Fibroblast of pulmonary artery (primary cell): ENCODE measurements at regions not wholly inside any gene's neighbourhood (a gene's known extent, or its start where the extent isn't known, plus 50 kb on each side); places are given as distances from the start of the nearest gene placed in this dataset.

Experiments used
- DNase-seq: peaks from one replicate; pipeline ENCODE4 v3.0.0-alpha.2; 2010; ENCODE audit warnings: low read depth
- H3K4me3 ChIP-seq: replicated peaks from 2 replicates; pipeline ENCODE4 v1.5.1; 2011; ENCODE audit warnings: low read depth, mild to moderate bottlenecking, control low read depth, low read length, moderate library complexity
- TF ChIP-seq, protein P1 (sequence below): IDR thresholded peaks from 2 replicates; pipeline ENCODE4 v1.5.1; 2011; ENCODE audit warnings: mild to moderate bottlenecking, control low read depth, low read length, inconsistent platforms; ENCODE audit errors: missing control alignments

DNA sequence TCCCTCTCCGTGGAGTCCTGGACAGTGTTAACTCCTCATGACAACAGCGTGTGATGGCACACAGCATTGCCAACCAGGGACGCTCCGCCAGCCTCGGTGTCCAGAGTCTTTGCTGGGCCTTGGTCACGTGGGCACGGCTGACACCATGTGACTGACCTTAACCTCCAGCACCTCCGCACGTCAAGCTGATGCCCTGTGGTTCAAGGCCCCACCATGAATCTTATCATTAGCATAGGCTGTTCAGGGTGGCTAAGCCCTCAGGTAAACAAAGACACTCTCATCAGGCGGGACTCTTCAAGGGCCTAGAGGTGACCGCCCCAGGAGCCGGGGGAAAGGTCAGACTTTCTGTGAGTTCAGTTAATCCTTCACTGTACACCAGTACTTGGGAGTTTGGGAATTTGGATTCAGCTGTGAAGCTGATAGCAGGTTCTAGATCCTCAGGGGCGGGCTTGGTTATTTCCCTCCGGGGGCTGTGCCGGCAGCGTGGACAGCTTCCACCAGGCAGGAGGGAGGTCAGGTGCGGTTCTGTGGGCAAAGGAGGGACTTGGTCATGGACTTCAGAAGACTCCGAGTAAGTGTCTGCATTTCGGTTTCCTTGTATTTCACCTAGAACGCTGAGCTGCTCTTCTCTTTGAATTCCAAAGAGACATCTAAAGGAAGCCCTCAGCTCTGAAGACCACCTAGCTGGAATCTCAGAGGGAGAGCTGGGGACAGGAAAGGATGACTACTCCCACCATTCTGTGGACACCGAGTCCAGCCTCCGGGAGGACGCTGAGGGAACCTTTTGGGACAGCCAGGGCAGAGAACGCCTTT, 195.5 kb upstream of the CIBAR2 start:
- no peak for DNase-seq
- H3K4me3 ChIP-seq = no peak overlapping the region
- TF ChIP-seq, protein P1, sequence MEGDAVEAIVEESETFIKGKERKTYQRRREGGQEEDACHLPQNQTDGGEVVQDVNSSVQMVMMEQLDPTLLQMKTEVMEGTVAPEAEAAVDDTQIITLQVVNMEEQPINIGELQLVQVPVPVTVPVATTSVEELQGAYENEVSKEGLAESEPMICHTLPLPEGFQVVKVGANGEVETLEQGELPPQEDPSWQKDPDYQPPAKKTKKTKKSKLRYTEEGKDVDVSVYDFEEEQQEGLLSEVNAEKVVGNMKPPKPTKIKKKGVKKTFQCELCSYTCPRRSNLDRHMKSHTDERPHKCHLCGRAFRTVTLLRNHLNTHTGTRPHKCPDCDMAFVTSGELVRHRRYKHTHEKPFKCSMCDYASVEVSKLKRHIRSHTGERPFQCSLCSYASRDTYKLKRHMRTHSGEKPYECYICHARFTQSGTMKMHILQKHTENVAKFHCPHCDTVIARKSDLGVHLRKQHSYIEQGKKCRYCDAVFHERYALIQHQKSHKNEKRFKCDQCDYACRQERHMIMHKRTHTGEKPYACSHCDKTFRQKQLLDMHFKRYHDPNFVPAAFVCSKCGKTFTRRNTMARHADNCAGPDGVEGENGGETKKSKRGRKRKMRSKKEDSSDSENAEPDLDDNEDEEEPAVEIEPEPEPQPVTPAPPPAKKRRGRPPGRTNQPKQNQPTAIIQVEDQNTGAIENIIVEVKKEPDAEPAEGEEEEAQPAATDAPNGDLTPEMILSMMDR = no peak

DNA sequence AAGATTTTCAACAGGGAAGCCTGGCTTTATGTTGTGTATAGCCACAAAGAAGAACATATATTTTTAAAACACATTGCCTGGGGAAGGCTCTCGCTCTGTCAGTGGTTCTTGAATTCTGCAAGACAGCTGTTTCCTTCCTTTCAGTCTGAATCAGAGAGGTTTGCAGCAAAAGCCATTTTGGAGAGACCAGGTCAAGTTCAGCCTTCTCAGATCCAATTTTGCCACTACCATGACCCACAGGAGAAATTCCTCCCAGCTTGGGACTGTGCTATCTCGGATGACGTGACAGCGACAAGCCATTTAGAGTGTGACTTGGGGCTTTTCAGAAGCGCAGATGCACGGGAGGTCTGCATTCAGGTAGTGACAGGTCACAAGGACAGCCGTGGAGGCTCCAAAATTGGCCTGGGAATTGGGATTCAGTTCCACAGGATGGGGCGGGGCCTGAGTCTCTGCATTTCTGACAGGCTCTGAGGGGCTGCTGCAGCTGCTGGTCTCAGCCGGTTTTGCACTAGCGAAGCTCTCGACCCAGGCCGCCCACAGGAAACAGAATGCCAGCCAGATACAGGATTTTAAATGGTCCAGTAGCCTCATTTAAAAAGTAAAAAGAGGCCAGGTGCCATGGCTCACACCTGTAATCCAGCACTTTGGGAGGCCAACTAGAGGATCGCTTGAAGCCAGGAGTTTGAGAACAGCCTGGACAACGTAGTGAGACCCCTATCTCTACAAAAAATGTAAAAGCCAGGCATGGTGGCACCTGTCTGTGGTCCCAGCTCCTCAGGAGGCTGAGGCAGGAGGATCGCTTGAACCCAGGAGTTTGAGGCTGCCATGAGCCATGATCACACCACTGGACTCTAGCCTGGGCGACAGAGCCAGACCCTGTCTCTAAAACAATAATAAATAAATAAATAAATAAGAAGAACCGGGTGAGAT, 196.6 kb upstream of the CIBAR2 start:
- no peak overlapping the region for H3K4me3 ChIP-seq
- TF ChIP-seq, protein P1 = no peak
- DNase-seq = no peak

DNA sequence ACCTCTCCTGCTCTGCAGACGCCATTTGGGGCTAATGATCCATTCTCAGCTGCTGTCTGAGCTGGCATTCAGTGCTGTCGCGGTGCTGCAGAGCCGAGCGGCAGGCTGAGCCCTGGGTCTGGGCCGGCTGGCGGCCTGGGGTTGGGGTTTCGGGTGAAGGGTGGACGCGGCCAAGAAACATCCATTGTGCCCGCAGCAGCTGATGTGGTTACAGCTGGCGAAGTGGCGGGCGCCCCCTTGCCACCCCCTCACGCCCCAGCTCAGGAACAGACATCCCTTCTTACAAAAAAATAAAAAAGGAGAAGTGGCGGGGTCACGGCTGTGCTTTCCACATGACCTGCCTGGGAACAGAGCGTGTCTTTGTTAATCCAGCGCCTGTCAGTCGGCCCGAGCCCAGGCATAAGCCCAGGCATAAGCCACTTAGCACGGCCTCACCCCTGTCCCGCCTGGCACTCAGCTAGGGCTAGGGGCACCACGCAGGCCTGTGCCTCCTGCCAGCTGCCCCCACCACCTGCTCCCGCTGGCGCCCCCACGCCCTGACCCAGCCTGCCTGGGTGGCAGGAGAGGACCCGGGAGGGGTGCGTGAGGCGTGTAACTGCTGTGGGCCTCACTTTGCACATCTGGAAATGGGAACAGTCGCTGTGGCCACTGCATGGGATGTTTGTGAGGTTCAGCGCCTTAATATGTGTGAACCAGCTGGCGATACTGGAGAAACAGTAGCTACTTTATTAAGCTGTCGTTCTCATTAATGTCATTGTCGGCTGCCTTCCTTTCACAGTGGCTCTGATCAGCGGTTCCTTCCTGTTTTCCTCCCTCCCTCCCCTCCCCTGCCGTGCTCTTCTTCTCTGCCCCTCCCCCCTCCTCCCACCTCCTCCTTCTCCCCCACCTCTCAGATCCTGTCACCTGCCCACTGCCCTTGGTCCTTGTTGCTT, 197.7 kb upstream of the CIBAR2 start:
- no peak overlapping the region for H3K4me3 ChIP-seq
- no peak for DNase-seq
- TF ChIP-seq, protein P1 = no peak

DNA sequence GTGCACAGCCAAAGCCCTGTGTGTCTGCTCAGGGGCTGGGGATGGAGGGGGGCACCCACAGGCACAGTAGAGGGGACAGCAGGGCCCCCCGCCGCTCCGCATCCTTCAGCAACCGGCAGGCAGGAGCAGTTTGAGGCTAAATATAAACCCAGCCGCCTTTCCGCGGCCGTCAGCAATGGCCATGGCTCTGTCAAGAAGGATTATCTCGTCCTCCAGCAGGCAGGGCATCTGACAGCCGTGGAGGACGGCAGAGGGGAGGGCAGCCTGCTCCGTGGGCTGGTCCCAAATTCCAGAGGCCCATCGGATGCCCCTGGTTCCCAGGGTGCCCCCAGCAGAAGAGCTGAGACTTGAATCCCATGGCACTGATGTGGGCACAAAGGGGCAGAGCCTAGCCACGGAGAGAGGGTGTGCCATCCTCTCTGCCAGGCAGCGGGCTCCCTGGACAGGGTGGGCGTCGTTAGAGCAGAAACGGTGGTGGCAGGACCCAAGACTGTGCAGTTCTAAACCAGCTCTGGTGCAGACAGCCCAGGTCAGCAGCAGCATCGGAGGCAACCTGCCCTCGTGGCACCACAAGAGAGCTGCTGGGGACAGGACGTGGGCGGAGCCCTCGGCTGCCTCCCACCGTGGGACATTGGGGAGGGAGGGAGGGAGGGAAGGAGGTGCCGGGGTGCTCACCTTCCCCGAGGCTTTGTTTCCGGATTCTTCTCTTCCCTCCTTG, 198.8 kb upstream of the CIBAR2 start:
- TF ChIP-seq, protein P1 = no peak
- DNase-seq = no peak
- no peak overlapping the region for H3K4me3 ChIP-seq

DNA sequence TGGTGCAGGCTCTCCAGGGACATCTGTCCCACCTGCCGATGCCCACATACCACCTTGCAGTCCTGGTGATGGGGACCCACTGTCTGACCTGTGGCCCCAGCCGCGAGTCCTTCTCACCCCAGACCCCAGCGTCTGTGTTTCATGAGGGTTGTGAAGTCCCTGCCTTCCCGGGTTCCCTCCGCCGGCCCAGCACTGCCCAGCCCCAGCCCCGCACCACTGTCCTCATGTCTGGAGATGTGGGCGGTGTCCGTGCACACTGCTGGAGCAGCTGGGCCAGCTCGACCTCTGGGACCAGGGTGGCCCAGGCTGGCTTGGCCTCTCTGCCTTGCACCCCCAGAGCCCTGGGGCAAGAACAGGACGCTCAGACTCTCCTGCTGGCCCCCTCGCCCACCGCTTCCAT, 199.5 kb upstream of the CIBAR2 start:
- H3K4me3 ChIP-seq = no peak overlapping the region
- DNase-seq = no peak
- TF ChIP-seq, protein P1 = no peak

DNA sequence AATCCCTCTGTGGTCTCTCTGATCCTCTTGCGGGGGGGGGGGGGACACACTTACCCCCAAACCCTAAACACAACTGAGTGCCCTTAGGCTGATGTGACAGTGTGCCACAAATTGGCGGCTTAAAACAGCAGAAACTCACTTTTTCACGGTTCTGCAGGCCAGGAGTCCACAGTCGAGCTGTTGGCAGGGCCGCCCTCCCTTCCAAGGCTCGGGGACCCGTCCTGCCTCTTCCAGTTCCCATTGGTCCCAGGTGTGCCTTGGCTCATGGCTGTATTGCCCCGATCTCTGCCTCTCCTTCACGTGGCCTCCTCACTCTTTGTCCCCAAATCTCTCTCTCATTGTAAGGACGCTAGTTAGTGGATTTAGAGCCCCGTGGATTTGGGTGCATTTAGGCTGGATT, 199.9 kb upstream of the CIBAR2 start:
- DNase-seq = no peak
- no peak overlapping the region for H3K4me3 ChIP-seq
- TF ChIP-seq, protein P1 = no peak
